ENCODE measurements at regions not wholly inside any gene's neighbourhood (a gene's known extent, or its start where the extent isn't known, plus 50 kb on each side); places are given as distances from the start of the nearest gene placed in this dataset.

DNA sequence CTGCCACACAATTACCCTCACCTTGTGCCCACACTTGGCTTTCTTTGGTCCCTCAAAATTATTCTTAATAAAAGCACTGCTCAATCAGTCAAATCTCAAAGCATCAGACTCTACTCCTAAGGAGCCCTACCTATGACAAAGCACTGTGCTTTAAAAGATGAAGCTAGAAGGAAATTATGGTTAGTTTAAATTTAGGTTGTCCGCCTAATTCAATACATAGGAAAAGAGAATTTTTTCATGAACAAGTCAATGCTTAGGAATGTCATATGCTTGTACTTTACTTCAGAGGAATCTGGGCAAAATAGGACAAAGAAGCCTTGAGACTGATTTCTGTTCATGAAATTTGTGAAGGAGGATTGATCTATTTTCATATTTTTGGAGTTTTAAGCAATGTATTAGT lies 726.4 kb upstream of the CDH2 start:
- intact Hi-C loops (cut with micrococcal nuclease), result loop anchor here (10.0 kb wide), 1 partner anchor 59 kb away; no protein-coding TSS in a partner anchor
- ChIA-PET POLR2A (no interaction called here), CTCF (no interaction called here)
- Mint-ChIP-seq H3K9me3 (peaks cover 7% of the 10 kb centered on the region), H3K27me3 (no peaks in the 10 kb centered on the region), H3K4me3 (no peak overlapping the region), H3K27ac (no peak overlapping the region), H3K4me1 (no peaks in the 10 kb centered on the region), H3K36me3 (ENCODE audit: low read depth) (no peaks in the 10 kb centered on the region)
- DNase-seq (no peak), ATAC-seq (ENCODE audit: low read depth) (no peak)
- TF ChIP-seq, protein P1, sequence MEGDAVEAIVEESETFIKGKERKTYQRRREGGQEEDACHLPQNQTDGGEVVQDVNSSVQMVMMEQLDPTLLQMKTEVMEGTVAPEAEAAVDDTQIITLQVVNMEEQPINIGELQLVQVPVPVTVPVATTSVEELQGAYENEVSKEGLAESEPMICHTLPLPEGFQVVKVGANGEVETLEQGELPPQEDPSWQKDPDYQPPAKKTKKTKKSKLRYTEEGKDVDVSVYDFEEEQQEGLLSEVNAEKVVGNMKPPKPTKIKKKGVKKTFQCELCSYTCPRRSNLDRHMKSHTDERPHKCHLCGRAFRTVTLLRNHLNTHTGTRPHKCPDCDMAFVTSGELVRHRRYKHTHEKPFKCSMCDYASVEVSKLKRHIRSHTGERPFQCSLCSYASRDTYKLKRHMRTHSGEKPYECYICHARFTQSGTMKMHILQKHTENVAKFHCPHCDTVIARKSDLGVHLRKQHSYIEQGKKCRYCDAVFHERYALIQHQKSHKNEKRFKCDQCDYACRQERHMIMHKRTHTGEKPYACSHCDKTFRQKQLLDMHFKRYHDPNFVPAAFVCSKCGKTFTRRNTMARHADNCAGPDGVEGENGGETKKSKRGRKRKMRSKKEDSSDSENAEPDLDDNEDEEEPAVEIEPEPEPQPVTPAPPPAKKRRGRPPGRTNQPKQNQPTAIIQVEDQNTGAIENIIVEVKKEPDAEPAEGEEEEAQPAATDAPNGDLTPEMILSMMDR (IDR thresholded peaks at IDR 0.05), result no peak

GRCh38 chr18:28890791-28891190 lies 713.9 kb upstream of the CDH2 start:
- intact Hi-C loops (cut with micrococcal nuclease), result no loop called here
- Mint-ChIP-seq H3K36me3 (ENCODE audit: low read depth) (no peaks in the 10 kb centered on the region), H3K27me3 (no peaks in the 10 kb centered on the region), H3K27ac (no peak overlapping the region), H3K4me1 (no peaks in the 10 kb centered on the region), H3K9me3 (peaks cover 7% of the 10 kb centered on the region), H3K4me3 (no peak overlapping the region)
- CTCF ChIA-PET, result no interaction called here
- ATAC-seq (ENCODE audit: low read depth), result no peak
- POLR2A ChIA-PET, result no interaction called here
- DNase-seq, result no peak
- TF ChIP-seq, protein P1 (IDR thresholded peaks at IDR 0.05), result no peak

DNA sequence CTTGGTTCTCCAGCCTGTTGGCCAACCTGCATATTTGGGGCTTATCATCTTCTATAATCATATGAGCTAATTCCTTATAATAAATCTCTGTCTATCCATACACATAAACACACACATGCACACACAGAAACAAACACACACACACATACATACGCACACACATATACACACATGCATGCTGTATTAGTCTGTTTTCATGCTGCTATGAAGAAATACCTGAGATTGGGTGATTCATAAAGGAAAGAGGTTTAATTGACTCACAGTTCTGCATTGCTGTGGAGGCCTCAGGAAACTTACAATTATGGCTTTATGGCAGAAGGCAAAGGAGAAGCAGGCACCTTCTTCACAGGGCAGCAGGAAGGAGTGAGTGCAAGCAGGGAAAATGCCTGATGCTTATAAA lies 707.4 kb upstream of the CDH2 start:
- no peak overlapping the region for H3K27ac Mint-ChIP-seq
- no peaks in the 10 kb centered on the region for H3K27me3 Mint-ChIP-seq
- TF ChIP-seq, protein P1 (IDR thresholded peaks at IDR 0.05), result no peak
- DNase-seq (no peak), ATAC-seq (ENCODE audit: low read depth) (no peak)
- ChIA-PET POLR2A (no interaction called here), CTCF (no interaction called here)
- intact Hi-C loops (cut with micrococcal nuclease), result no loop called here
- peaks cover 7% of the 10 kb centered on the region for H3K9me3 Mint-ChIP-seq
- no peaks in the 10 kb centered on the region for H3K4me1 Mint-ChIP-seq
- H3K4me3 Mint-ChIP-seq, result no peak overlapping the region
- H3K36me3 Mint-ChIP-seq (ENCODE audit: low read depth), result no peaks in the 10 kb centered on the region

GRCh38 chr18:28880856-28881255 lies 703.9 kb upstream of the CDH2 start:
- DNase-seq (no peak), ATAC-seq (ENCODE audit: low read depth) (no peak)
- no peaks in the 10 kb centered on the region for H3K27me3 Mint-ChIP-seq
- POLR2A ChIA-PET, result no interaction called here
- intact Hi-C loops (cut with micrococcal nuclease), result no loop called here
- TF ChIP-seq, protein P1 (IDR thresholded peaks at IDR 0.05), result no peak
- H3K4me3 Mint-ChIP-seq, result no peak overlapping the region
- H3K4me1 Mint-ChIP-seq, result no peaks in the 10 kb centered on the region
- CTCF ChIA-PET, result no interaction called here
- H3K36me3 Mint-ChIP-seq (ENCODE audit: low read depth), result no peaks in the 10 kb centered on the region
- H3K27ac Mint-ChIP-seq, result no peak overlapping the region
- peaks cover 7% of the 10 kb centered on the region for H3K9me3 Mint-ChIP-seq

GRCh38 chr18:28875059-28875458 lies 698.1 kb upstream of the CDH2 start:
- DNase-seq, result no peak
- intact Hi-C loops (cut with micrococcal nuclease), result no loop called here
- POLR2A ChIA-PET, result no interaction called here
- Mint-ChIP-seq H3K36me3 (ENCODE audit: low read depth) (no peaks in the 10 kb centered on the region), H3K27ac (no peak overlapping the region), H3K27me3 (no peaks in the 10 kb centered on the region), H3K4me3 (no peak overlapping the region), H3K4me1 (no peaks in the 10 kb centered on the region), H3K9me3 (peaks cover 10% of the 10 kb centered on the region)
- TF ChIP-seq, protein P1 (IDR thresholded peaks at IDR 0.05), result no peak
- CTCF ChIA-PET, result no interaction called here
- no peak for ATAC-seq (ENCODE audit: low read depth)
